ENCODE measurements at regions not wholly inside any gene's neighbourhood (a gene's known extent, or its start where the extent isn't known, plus 50 kb on each side); places are given as distances from the start of the nearest gene placed in this dataset.
A peak's percentile ranks its signal among the peaks of the same experiment; 100 is the strongest.

DNA sequence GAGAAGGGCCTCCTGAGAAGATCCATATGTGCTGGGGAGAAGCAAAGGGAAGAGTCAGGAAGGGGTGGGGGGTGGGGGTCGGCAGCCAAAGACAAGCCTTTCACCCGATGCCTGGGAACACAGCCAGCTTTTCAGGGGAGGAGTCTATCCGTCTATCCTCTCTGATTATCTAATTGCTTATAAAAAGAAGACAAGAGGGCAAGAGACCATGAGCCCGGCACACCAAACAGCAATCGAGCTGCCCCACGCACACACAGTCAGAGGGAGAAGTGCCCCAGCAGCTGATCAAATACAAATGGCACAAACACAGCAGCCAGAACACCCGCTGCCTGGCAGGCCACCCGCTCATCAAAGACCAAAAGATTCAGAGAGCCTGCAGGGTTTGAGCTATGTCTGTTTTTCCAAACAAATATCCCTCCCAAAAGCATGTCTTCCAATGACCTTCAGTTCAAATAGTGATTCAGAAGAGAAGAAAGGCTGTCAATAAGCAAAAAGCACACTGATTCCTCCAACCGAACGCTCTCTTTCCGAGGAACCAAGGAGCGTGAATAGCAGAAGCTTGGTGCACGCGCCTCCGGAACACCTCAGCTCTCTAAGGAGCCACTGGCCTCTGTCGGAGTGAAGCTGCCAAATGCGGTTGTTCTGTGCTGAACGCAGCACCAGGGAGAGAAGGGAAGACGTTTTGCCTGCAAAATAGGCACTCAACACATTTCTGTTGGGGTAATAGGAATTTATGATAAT lies 419.2 kb downstream of the OCA2 start:
- TF ChIP-seq GATA3 (IDR thresholded peaks at IDR 0.05; ENCODE audit: low read depth, low read length), result no peak
- 0 out of 2 replicates have a peak, but pooled peaks have one; percentile 5 for TF ChIP-seq GATA2 (IDR thresholded peaks at IDR 0.05; ENCODE audit: low read depth, low read length)

DNA sequence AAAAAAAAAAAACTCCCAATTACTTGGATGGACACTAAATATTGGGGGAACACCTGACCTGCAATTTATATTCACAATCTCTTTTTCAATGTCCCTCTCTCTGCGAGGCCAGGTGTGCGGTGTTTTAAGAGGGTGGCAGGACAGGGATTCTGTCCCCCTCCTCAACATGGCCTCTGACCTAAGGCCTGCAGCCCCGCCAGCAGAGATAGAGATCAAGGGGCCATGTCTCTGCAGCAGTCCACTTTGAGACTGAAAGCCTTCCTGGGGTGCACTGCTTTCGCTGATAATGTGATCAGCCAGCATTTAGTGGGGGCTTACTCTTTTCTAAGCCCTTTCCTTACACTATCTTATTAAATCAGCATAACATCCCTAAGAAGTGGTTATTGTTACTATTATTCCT lies 419.9 kb downstream of the OCA2 start:
- TF ChIP-seq GATA2 (IDR thresholded peaks at IDR 0.05; ENCODE audit: low read depth, low read length) (no peak; the same call in 1 of the 2 replicates), GATA3 (IDR thresholded peaks at IDR 0.05; ENCODE audit: low read depth, low read length) (no peak; the same call in 1 of the 2 replicates)

GRCh38 chr15:27677951-27678350 lies 421.2 kb downstream of the OCA2 start:
- TF ChIP-seq GATA3 (IDR thresholded peaks at IDR 0.05; ENCODE audit: low read depth, low read length) (no peak), GATA2 (IDR thresholded peaks at IDR 0.05; ENCODE audit: low read depth, low read length) (no peak)

GRCh38 chr15:27676647-27677046 lies 422.5 kb downstream of the OCA2 start:
- TF ChIP-seq GATA2 (IDR thresholded peaks at IDR 0.05; ENCODE audit: low read depth, low read length) (no peak), GATA3 (IDR thresholded peaks at IDR 0.05; ENCODE audit: low read depth, low read length) (no peak)

DNA sequence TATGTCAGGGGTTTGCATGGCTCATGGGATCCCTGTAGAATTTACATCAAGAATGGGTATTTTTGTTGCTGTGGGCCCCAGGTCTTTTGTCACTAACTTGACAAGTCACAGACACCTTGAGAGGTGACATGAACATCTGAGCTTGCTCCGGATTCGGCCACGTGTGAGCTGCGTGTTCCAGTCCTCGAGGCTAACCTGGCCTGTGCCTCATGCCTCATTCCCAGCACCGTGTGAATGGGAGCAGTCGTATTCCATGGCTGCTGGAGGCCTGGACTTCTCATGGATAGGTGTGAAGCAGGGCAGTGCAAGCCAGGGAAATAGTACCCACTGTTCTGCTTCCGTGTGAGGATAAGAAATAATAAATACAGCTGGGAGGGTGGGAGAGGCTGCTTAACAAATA lies 423.5 kb downstream of the OCA2 start:
- TF ChIP-seq GATA2 (IDR thresholded peaks at IDR 0.05; ENCODE audit: low read depth, low read length) (no peak), GATA3 (IDR thresholded peaks at IDR 0.05; ENCODE audit: low read depth, low read length) (no peak)

GRCh38 chr15:27674826-27675225 lies 424.3 kb downstream of the OCA2 start:
- TF ChIP-seq GATA3 (IDR thresholded peaks at IDR 0.05; ENCODE audit: low read depth, low read length) (no peak), GATA2 (IDR thresholded peaks at IDR 0.05; ENCODE audit: low read depth, low read length) (no peak)

DNA sequence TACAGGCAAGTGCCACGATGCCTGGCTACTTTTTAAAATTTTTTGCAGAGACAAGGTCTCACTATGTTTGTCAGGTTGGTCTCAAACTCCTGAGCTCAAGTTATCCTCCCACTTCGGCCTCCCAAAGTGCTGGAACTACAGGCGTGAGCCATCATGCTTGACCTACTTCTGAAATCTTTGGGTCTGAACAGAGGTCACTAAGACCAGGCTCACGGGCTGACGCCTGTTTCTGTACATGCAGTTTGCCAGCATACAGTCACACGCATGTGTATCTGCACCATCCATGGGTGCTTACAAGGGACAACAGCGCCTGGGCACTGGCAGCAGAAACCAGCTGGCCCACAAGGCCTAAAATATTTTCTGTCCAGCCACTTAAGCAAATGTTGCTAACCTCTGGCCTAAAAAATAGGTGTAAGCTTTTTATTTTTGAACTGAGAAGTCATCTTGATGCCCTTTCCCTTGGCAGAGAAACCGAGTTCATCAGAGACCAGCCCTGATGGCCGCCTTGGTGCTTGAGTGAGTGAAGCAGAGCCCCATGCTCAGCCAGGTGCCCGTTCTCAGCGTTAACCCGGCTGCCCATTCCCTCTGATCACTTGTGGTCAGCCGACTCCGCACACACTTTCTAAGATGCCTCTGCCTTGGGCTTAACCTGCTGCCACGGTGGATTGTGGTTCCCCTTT lies 425.2 kb downstream of the OCA2 start:
- TF ChIP-seq GATA3 (IDR thresholded peaks at IDR 0.05; ENCODE audit: low read depth, low read length) (no peak), GATA2 (IDR thresholded peaks at IDR 0.05; ENCODE audit: low read depth, low read length) (no peak)

- no peak for TF ChIP-seq GATA2 (IDR thresholded peaks at IDR 0.05; ENCODE audit: low read depth, low read length)
- TF ChIP-seq GATA3 (IDR thresholded peaks at IDR 0.05; ENCODE audit: low read depth, low read length), result no peak
Measured at GRCh38 chr15:27672537-27672936, 426.6 kb downstream of the OCA2 start.

DNA sequence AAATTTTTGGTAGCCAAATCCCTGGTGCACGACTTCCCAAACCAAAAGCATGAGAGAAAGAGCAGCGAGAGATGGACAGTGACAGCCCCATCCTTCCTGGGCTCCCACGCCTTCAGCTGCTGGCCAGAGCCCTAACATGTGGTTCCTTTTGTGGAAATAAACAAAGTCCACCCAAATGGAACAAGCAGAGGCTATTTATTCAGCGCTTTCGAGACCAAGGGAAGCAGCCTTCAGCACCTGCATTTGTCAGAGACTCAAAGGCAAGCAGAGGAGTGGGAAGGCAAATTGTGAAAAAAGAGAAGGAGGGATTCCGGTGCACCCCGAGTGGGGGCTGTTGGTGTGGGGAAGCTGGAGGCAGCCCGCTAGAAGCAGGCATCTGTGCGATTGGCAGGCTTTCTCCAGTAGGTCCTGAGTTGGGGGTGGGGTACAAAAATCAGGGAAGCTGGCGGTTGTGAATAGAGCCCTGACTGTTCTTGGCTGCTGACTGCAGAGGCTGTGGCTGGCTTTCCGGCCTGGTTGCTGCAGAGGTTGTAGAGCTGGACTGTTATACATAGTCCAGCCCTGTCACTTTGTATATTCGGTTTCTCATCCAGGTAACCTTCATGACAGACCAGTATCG lies 427.2 kb downstream of the OCA2 start:
- no peak for TF ChIP-seq GATA2 (IDR thresholded peaks at IDR 0.05; ENCODE audit: low read depth, low read length)
- no peak for TF ChIP-seq GATA3 (IDR thresholded peaks at IDR 0.05; ENCODE audit: low read depth, low read length)

DNA sequence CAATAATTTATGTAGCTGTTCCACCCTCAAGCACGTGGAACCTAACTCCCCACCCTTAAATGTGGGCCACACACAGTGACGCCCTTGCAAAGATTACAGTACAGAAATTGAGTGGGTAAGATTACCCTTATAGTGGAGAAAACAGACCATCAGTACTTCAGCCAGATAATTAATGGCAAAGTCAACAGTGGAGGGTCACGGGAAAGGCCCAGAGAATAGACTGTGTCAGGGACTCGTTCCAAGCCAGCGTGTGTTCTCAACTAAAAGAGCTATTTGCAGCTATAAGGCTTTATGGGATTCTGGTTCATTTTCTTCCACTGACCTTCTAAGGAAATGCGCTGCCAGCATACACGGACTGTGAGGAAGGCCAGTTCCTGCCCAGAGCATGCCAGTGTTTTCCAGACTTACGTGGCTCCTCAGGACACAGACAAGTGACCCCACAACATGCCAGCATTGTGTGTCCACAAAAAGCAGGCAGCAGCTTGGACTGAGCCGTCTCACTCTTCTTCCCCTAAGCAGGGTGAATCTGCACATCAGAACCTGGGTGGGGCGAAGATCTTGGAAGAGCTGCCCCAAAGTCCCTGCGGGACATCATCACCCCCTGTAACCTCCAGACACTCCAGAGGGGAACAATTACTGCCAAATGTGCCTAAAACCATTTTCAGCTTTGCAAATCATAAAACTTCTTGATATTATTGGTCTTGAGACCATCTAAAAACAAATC lies 428.5 kb downstream of the OCA2 start:
- TF ChIP-seq GATA3 (IDR thresholded peaks at IDR 0.05; ENCODE audit: low read depth, low read length) (no peak), GATA2 (IDR thresholded peaks at IDR 0.05; ENCODE audit: low read depth, low read length) (no peak)

DNA sequence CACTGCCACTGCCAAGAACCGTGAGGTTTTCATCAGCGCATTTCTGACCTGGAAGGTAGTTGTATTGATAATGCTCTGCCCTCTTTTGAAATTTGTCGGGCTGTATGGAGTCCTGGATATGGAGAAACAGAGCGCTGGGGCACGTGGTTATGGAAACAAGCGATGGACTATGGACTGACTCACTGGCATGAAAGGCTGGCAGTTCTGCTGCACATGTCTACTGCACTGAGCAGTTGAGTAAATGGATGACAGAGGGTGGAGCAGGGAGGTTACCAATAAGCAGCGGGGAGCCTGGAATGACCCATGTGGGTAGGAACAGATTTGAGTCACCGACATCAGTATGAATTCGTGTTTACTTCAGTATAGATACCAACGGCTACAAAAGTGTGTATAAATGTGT lies 429.5 kb downstream of the OCA2 start:
- TF ChIP-seq GATA3 (IDR thresholded peaks at IDR 0.05; ENCODE audit: low read depth, low read length) (no peak), GATA2 (IDR thresholded peaks at IDR 0.05; ENCODE audit: low read depth, low read length) (no peak)

- TF ChIP-seq GATA2 (IDR thresholded peaks at IDR 0.05; ENCODE audit: low read depth, low read length) (no peak), GATA3 (IDR thresholded peaks at IDR 0.05; ENCODE audit: low read depth, low read length) (no peak)
Measured at GRCh38 chr15:27668471-27669220, 430.5 kb downstream of the OCA2 start.

- no peak for TF ChIP-seq GATA2 (IDR thresholded peaks at IDR 0.05; ENCODE audit: low read depth, low read length)
- no peak for TF ChIP-seq GATA3 (IDR thresholded peaks at IDR 0.05; ENCODE audit: low read depth, low read length)
Measured at GRCh38 chr15:27665002-27665401, 434.1 kb downstream of the OCA2 start.

All from SH-SY5Y (cell line).